ENCODE measurements at regions not wholly inside any gene's neighbourhood (a gene's known extent, or its start where the extent isn't known, plus 50 kb on each side); places are given as distances from the start of the nearest gene placed in this dataset.

- TF ChIP-seq CTCF (conservative IDR thresholded peaks at IDR 0.05 in 1 of 2, IDR thresholded peaks at IDR 0.05 in 1 of 2; ENCODE audit: extremely low read depth in 1 of 2, insufficient read depth in 1 of 2, low read depth in 1 of 2, low read length in 2 of 2) (no peak), EZH2 (IDR thresholded peaks at IDR 0.05; ENCODE audit: borderline replicate concordance, low read length) (no peak)
Measured at GRCh38 chr6:965343-965742, 272.4 kb upstream of the EXOC2 start.

All from mammary epithelial cell (primary cell).